ENCODE measurements at regions not wholly inside any gene's neighbourhood (a gene's known extent, or its start where the extent isn't known, plus 50 kb on each side); places are given as distances from the start of the nearest gene placed in this dataset.

DNA sequence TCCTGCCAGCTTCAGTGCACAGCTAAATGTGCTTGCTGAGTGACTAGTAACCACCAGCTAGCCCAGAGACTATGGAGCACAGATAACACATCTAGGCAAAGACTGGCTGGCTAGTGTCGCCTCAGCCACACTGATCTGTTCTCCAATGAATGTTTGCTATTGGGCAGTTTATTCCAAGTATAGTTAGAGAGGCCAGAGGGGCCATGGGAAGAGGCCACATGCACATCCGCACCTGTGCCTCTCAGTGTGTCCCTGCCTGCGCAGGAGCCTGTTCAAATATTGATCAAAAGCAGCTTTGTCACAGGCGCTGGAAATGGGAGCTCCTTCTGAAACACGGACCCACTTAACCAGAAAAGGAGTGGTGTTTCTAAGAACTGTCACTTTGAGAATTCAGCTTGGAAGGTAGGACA lies 51.3 kb upstream of the ATP1A1 start:
- TF ChIP-seq, protein P1, sequence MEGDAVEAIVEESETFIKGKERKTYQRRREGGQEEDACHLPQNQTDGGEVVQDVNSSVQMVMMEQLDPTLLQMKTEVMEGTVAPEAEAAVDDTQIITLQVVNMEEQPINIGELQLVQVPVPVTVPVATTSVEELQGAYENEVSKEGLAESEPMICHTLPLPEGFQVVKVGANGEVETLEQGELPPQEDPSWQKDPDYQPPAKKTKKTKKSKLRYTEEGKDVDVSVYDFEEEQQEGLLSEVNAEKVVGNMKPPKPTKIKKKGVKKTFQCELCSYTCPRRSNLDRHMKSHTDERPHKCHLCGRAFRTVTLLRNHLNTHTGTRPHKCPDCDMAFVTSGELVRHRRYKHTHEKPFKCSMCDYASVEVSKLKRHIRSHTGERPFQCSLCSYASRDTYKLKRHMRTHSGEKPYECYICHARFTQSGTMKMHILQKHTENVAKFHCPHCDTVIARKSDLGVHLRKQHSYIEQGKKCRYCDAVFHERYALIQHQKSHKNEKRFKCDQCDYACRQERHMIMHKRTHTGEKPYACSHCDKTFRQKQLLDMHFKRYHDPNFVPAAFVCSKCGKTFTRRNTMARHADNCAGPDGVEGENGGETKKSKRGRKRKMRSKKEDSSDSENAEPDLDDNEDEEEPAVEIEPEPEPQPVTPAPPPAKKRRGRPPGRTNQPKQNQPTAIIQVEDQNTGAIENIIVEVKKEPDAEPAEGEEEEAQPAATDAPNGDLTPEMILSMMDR (IDR thresholded peaks at IDR 0.05): no peak
- TF ChIP-seq POLR2A (IDR thresholded peaks at IDR 0.05): no peak

All from testis (tissue), 2 donors.